ENCODE measurements at regions not wholly inside any gene's neighbourhood (a gene's known extent, or its start where the extent isn't known, plus 50 kb on each side); places are given as distances from the start of the nearest gene placed in this dataset.

DNA sequence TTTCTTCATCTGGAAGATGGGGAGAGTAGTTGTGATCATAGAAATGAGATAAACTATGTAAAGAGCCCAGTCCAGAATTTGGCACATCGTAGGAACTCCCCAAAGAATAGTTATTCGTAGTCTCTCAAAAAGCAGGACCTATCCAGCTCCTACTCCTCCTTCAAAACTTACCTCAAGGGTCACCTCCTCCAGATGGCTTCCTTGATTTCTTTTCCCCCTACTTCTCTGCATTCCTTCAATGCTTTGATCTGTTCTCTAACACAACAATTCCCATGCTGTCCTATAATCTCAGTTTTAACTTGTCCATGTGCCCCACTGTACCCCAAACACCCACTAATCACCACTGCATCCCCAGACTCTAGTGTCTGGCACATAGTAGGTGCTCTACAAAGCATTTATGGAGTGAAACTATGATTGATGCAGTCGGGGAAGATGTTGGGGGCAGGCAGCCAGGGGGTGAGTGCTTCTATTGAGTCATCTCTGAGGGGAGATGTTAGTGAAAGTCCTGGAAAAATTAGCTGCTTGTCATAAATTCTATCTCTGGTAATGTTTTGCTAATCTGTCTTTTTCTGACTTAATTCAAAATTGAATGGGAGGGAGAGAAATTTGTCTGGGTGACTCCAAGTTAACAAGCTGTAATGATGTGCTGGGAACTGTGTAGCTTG, 181.3 kb upstream of the KCNG1 start:
- TF ChIP-seq, protein P1, sequence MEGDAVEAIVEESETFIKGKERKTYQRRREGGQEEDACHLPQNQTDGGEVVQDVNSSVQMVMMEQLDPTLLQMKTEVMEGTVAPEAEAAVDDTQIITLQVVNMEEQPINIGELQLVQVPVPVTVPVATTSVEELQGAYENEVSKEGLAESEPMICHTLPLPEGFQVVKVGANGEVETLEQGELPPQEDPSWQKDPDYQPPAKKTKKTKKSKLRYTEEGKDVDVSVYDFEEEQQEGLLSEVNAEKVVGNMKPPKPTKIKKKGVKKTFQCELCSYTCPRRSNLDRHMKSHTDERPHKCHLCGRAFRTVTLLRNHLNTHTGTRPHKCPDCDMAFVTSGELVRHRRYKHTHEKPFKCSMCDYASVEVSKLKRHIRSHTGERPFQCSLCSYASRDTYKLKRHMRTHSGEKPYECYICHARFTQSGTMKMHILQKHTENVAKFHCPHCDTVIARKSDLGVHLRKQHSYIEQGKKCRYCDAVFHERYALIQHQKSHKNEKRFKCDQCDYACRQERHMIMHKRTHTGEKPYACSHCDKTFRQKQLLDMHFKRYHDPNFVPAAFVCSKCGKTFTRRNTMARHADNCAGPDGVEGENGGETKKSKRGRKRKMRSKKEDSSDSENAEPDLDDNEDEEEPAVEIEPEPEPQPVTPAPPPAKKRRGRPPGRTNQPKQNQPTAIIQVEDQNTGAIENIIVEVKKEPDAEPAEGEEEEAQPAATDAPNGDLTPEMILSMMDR (IDR thresholded peaks at IDR 0.05), result no peak
- TF ChIP-seq EZH2 (IDR thresholded peaks at IDR 0.05) (no peak), EZH2phosphoT487 (IDR thresholded peaks at IDR 0.05) (no peak)
